ENCODE measurements at regions not wholly inside any gene's neighbourhood (a gene's known extent, or its start where the extent isn't known, plus 50 kb on each side); places are given as distances from the start of the nearest gene placed in this dataset.

- no peak overlapping the region for H3K4me3 ChIP-seq (ENCODE audit: extremely low read depth in 1 of 4, insufficient read depth in 2 of 4, low read depth in 3 of 4, low read length in 4 of 4)
- H2BK12ac ChIP-seq (ENCODE audit: low read depth, low read length), result no peak overlapping the region
- ChIA-PET POLR2A (ENCODE audit: partially characterized antibody) (interaction anchor here (0.8 kb wide), 1 partner anchor 12 kb away, joined by 3 read pairs; no protein-coding TSS in a partner anchor), CTCF (ENCODE audit: partially characterized antibody) (interaction anchor here (1.2 kb wide), 1 partner anchor 233 kb away, joined by 3 read pairs; no protein-coding TSS in a partner anchor)
- H3K27ac ChIP-seq (ENCODE audit: low read depth, low read length), result no peak overlapping the region
- H2BK20ac ChIP-seq (ENCODE audit: low read length), result no peak overlapping the region
- FAIRE-seq (peak; percentile 13), DNase-seq (ENCODE audit: low read depth in 1 of 2, low spot score in 2 of 2) (no peak)
- H4K8ac ChIP-seq (ENCODE audit: extremely low read depth, insufficient read depth, low read length), result no peak overlapping the region
- no peak overlapping the region for H2AK5ac ChIP-seq (ENCODE audit: low read depth, low read length)
- no peak overlapping the region for H3K9ac ChIP-seq (replicated peaks in 1 of 4; ENCODE audit: extremely low read depth in 1 of 4, low read depth in 3 of 4, low read length in 3 of 4)
- no peak overlapping the region for H3K14ac ChIP-seq (ENCODE audit: insufficient read length)
- H3K23ac ChIP-seq (ENCODE audit: insufficient read length), result no peak overlapping the region
- no peak overlapping the region for H3K4ac ChIP-seq (replicated peaks; ENCODE audit: insufficient read length, low read depth, low read length)
- 85% methylated on average over 5 of the region's 5 CpGs; no CpG with 5 or more reads in 1 of the 2 experiments for WGBS, 2 experiments (ENCODE audit: extremely low coverage in 1 of 2, insufficient coverage in 1 of 2, insufficient read length in 1 of 2, insufficient replicate concordance in 2 of 2, low coverage in 1 of 2, low lambda C conversion rate in 2 of 2, missing lambda C conversion rate in 1 of 2)
- no peak overlapping the region for H2BK15ac ChIP-seq (ENCODE audit: low read length)
- H3K27me3 ChIP-seq (replicated peaks in 1 of 4; ENCODE audit: control insufficient read depth in 3 of 4, extremely low read depth in 1 of 4, insufficient read depth in 3 of 4, low read length in 3 of 4), result peaks cover 0 to 8% (median 4%) of the 10 kb centered on the region in 4 experiments; a peak in 5 of 7 replicates
- H3K9me3 ChIP-seq (ENCODE audit: insufficient read depth in 2 of 2, low read depth in 1 of 2, low read length in 1 of 2), result no peaks in the 10 kb centered on the region
- no peak overlapping the region for H3K56ac ChIP-seq (replicated peaks; ENCODE audit: insufficient read length, low read depth, low read length)
- no peak overlapping the region for H2AFZ ChIP-seq (ENCODE audit: low read length)
- H3K18ac ChIP-seq (ENCODE audit: extremely low read depth, low read length), result no peak overlapping the region
- H4K20me1 ChIP-seq (replicated peaks in 1 of 2; ENCODE audit: control insufficient read depth in 1 of 2, insufficient read depth in 2 of 2, low read length in 2 of 2), result no peaks in the 10 kb centered on the region
- H3K4me2 ChIP-seq (ENCODE audit: insufficient read depth in 1 of 2, low read depth in 2 of 2, low read length in 2 of 2), result no peak overlapping the region
- no peak overlapping the region for H4K91ac ChIP-seq (replicated peaks; ENCODE audit: insufficient read length, low read length)
- H3K36me3 ChIP-seq (ENCODE audit: control insufficient read depth in 2 of 4, insufficient read depth in 4 of 4, low read length in 3 of 4), result no peaks in the 10 kb centered on the region
- no peaks in the 10 kb centered on the region for H3K23me2 ChIP-seq (ENCODE audit: low read depth, low read length)
- H3K79me1 ChIP-seq (ENCODE audit: low read depth, low read length), result no peaks in the 10 kb centered on the region
- peaks cover 4 to 21% (median 19%) of the 10 kb centered on the region in 4 experiments; a peak in 6 of 7 replicates for H3K4me1 ChIP-seq (replicated peaks in 1 of 4; ENCODE audit: control insufficient read depth in 3 of 4, insufficient read depth in 4 of 4, low read length in 3 of 4)
- H3K79me2 ChIP-seq (ENCODE audit: control insufficient read depth in 1 of 2, insufficient read depth in 2 of 2, low read length in 2 of 2), result no peaks in the 10 kb centered on the region
- H2BK120ac ChIP-seq (replicated peaks; ENCODE audit: low read depth, low read length), result no peak overlapping the region
- no peak overlapping the region for H2BK5ac ChIP-seq (ENCODE audit: low read depth, low read length)
- no peak overlapping the region for H4K5ac ChIP-seq (ENCODE audit: insufficient read length, low read depth, low read length)
- TF ChIP-seq BCL11A (IDR thresholded peaks at IDR 0.05; ENCODE audit: low read depth in 2 of 2, low read length in 2 of 2), result no peak
- no peak for TF ChIP-seq CBX8 (IDR thresholded peaks at IDR 0.05; ENCODE audit: borderline replicate concordance, low read depth, low read length)
Measured at GRCh38 chr10:35870665-35871310, 228.7 kb upstream of the FZD8 start.
